SH-SY5Y (cell line): ENCODE measurements at regions not wholly inside any gene's neighbourhood (a gene's known extent, or its start where the extent isn't known, plus 50 kb on each side); places are given as distances from the start of the nearest gene placed in this dataset.

Experiments
- GATA2 ChIP-seq: IDR thresholded peaks from 2 replicates; pipeline ENCODE4 v1.6.1; 2011; ENCODE audit warnings: mild to moderate bottlenecking, low read depth, low read length
- GATA3 ChIP-seq: IDR thresholded peaks from 2 replicates; pipeline ENCODE4 v1.6.1; 2011; ENCODE audit warnings: low read depth, mild to moderate bottlenecking, low read length, moderate library complexity

DNA sequence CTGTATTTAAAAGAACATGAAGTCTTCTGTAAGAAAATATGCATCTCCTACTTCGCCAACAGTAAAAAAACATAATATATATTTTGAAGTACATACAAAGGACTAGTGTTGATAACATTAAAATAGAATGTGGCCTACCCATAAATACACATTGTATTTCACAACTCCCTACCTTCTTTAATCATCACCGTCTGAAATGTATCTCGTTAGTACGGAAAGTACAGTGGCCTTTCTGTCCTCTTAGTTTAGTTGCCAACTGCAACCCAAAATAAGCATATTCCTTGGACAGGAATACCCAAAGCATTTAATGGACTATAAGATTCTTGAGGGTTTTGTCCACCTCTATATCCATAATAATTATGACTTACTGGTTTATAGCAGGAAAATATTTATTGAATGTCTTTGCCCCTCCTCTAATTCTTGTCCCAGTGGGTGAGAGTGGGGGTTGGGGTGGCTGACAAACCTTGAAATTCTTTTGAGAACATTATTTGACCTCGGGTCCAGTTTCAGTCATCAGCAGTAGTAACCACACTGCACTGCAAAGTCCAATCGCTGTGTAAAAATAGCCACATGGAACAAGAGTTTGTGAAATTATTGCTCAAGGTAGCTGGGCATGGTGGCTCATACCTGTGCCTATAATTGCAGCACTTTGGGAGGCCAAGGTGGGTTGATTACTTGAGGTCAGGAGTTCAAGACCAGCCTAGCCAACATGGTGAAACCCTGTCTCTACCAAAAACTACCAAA, 474.5 kb downstream of the KLHL13 start:
- TF ChIP-seq GATA2 (no peak), GATA3 (no peak)
